GOT3 (cell line): ENCODE measurements at regions not wholly inside any gene's neighbourhood (a gene's known extent, or its start where the extent isn't known, plus 50 kb on each side); places are given as distances from the start of the nearest gene placed in this dataset.

Source experiments
- DNase-seq: peaks from one replicate; lab custom pipeline; 2025; ENCODE audit warnings: mixed read lengths; lab: John Stamatoyannopoulos, UW

- no peak for DNase-seq
Observed at GRCh38 chr6:51542475-51542874, 544.9 kb downstream of the PKHD1 start.

- DNase-seq: no peak
Observed at GRCh38 chr6:51550243-51550642, 537.2 kb downstream of the PKHD1 start.

- no peak for DNase-seq
Observed at GRCh38 chr6:51552435-51552834, 535.0 kb downstream of the PKHD1 start.

- no peak for DNase-seq
Observed at GRCh38 chr6:51553246-51554015, 534.0 kb downstream of the PKHD1 start.

GRCh38 chr6:51554029-51554428, 533.4 kb downstream of the PKHD1 start:
- no peak for DNase-seq

- no peak for DNase-seq
Observed at GRCh38 chr6:51559059-51559458, 528.4 kb downstream of the PKHD1 start.

GRCh38 chr6:51562198-51562597, 525.2 kb downstream of the PKHD1 start:
- no peak for DNase-seq
